Cardiac fibroblast (primary cell): ENCODE measurements at regions not wholly inside any gene's neighbourhood (a gene's known extent, or its start where the extent isn't known, plus 50 kb on each side); places are given as distances from the start of the nearest gene placed in this dataset.

Experiments used
- DNase-seq, 2 donors: peaks; one replicate each; pipeline versions ENCODE4 v3.0.0 to v3.0.0-alpha.2; 2010; ENCODE audit warnings: low read depth in 2 of 2
- H3K4me3 ChIP-seq, 2 donors: replicated peaks in 1 of 2; 1 replicate in 1 of 2; 2 replicates in 1 of 2; pipeline ENCODE4 v1.5.1; 2011; ENCODE audit warnings: low read depth in 2 of 2, low read length in 2 of 2, mild to moderate bottlenecking in 2 of 2, moderate library complexity in 1 of 2
- CTCF ChIP-seq: IDR thresholded peaks from one replicate; pipeline ENCODE4 v1.5.1; 2011; ENCODE audit warnings: low read depth, mild to moderate bottlenecking, low read length, inconsistent platforms

- H3K4me3 ChIP-seq = no peak overlapping the region
- peak in 1 of 2 donors; percentile 39 for DNase-seq
- TF ChIP-seq CTCF = no peak
These were observed 116.6 kb upstream of the FRMPD4 start for GRCh38 chrX:12021698-12022097.

GRCh38 chrX:12026481-12026880 is 111.8 kb upstream of the FRMPD4 start:
- TF ChIP-seq CTCF = no peak
- no peak for DNase-seq
- no peak overlapping the region for H3K4me3 ChIP-seq

GRCh38 chrX:12032082-12032481 is 106.2 kb upstream of the FRMPD4 start:
- DNase-seq = peak in 1 of 2 donors; percentile 45
- H3K4me3 ChIP-seq = no peak overlapping the region
- no peak for TF ChIP-seq CTCF

- H3K4me3 ChIP-seq = no peak overlapping the region
- DNase-seq = no peak
- TF ChIP-seq CTCF = no peak
These were observed 103.5 kb upstream of the FRMPD4 start for GRCh38 chrX:12034741-12035140.

- H3K4me3 ChIP-seq = no peak overlapping the region
- no peak for TF ChIP-seq CTCF
- no peak for DNase-seq
These were observed 95.7 kb upstream of the FRMPD4 start for GRCh38 chrX:12042615-12043014.

- H3K4me3 ChIP-seq = no peak overlapping the region
- TF ChIP-seq CTCF = no peak
- DNase-seq = no peak
These were observed 86.2 kb upstream of the FRMPD4 start for GRCh38 chrX:12052109-12052508.

- no peak overlapping the region for H3K4me3 ChIP-seq
- no peak for DNase-seq
- TF ChIP-seq CTCF = no peak
These were observed 80.2 kb upstream of the FRMPD4 start for GRCh38 chrX:12058087-12058486.
